Upper lobe of left lung (tissue), 6 donors: ENCODE measurements at regions not wholly inside any gene's neighbourhood (a gene's known extent, or its start where the extent isn't known, plus 50 kb on each side); places are given as distances from the start of the nearest gene placed in this dataset.
"Not testable (repeated sequence)": the region's sequence is repeated elsewhere in the genome, so short reads cannot be mapped to it uniquely, and the experiment has no call there.

ENCODE experiments used
- ATAC-seq, 2 donors: fragments of 200-7000 bp; cut with Tn5 transposase; one replicate each; pipeline ENCODE4 v1.9.1; 2022; ENCODE audit warnings: mild to moderate bottlenecking in 2 of 2, moderate library complexity in 2 of 2; ENCODE audit not compliant: low FRiP score in 2 of 2
- DNase-seq, 2 donors: peaks; one replicate each; pipeline ENCODE4 v3.0.0-alpha.2; 2019 to 2020
- H3K27ac ChIP-seq, 4 donors: fragments of 200-600 bp; sonication (generic); one replicate each; pipeline ENCODE4 v1.5.1; 2016 to 2019
- H3K27me3 ChIP-seq, 4 donors: fragments of 200-600 bp; sonication (generic); one replicate each; pipeline ENCODE4 v1.5.1; 2017 to 2019
- H3K36me3 ChIP-seq, 4 donors: fragments of 200-600 bp; sonication (generic); one replicate each; pipeline ENCODE4 v1.5.1; 2016 to 2019
- H3K4me1 ChIP-seq, 4 donors: fragments of 200-600 bp; sonication (generic); one replicate each; pipeline ENCODE4 v1.5.1; 2018 to 2019
- H3K4me3 ChIP-seq, 4 donors: fragments of 200-600 bp; sonication (generic); one replicate each; pipeline ENCODE4 v1.5.1; 2017 to 2019; ENCODE audit warnings: mild to moderate bottlenecking in 2 of 4, moderate library complexity in 1 of 4
- H3K9me3 ChIP-seq, 4 donors: fragments of 200-600 bp; sonication (generic); one replicate each; pipeline ENCODE4 v1.5.1; 2018 to 2019
- EP300 ChIP-seq, 4 donors: sonication (generic); formaldehyde crosslinking; IDR thresholded peaks; one replicate each; pipeline ENCODE4 v1.5.1; 2017; ENCODE audit warnings: antibody characterized with exemption in 4 of 4, control low read depth in 2 of 4
- POLR2A ChIP-seq, 4 donors: fragments of 450-650 bp; IDR thresholded peaks; one replicate each; pipeline ENCODE4 v1.5.1; 2016 to 2017; ENCODE audit warnings: antibody characterized with exemption in 4 of 4, mild to moderate bottlenecking in 2 of 4
- POLR2AphosphoS5 ChIP-seq, 2 donors: sonication (generic); formaldehyde crosslinking; IDR thresholded peaks; one replicate each; pipeline ENCODE4 v1.5.1; 2017; ENCODE audit warnings: antibody characterized with exemption in 2 of 2
- WGBS, 2 donors: methylation state at CpG; one replicate each; pipeline ENCODE4 v1.1.5; 2017 to 2018; 5-methylcytosine and 5-hydroxymethylcytosine counted together
- TF ChIP-seq, protein P1 (sequence below), 6 experiments: fragments of 450-650 bp in 4 of 6; fragments of 200-600 bp in 2 of 6; sonication (generic) in 2 of 6; IDR thresholded peaks; one replicate each; pipeline ENCODE4 v1.5.1; 2016 to 2019; ENCODE audit warnings: antibody characterized with exemption in 6 of 6
- donor health status: DM: no; HTN: no; CAD: no; lungs with moderate emphysema.
- donor health status: DM: no; HTN: yes; CAD: no; lungs with severe emphysema.

DNA sequence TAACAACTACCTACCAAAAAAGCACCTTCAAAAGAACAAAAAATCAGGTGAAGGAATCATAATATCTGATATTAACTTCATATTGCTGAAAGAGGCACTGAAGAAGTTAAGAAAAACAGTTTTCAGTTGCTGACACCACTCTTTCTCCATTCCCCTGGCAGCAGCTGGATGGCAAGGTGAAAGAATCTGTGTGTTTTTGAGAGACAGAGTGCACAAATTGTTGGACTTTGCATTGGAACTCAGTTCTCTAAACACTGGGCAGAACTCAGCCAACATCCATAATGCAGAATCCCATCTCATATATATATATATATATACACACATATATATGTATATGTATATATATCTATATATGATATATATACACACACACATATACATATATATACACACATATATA is 408.3 kb upstream of the MAGEC2 start:
- H3K4me1 ChIP-seq, result no peaks in the 10 kb centered on the region
- DNase-seq, result no peak
- H3K4me3 ChIP-seq, result no peak overlapping the region
- no peaks in the 10 kb centered on the region for H3K36me3 ChIP-seq
- no peak overlapping the region for H3K27ac ChIP-seq
- no peak for ATAC-seq
- TF ChIP-seq POLR2AphosphoS5 (IDR thresholded peaks at IDR 0.05), result no peak
- no peaks in the 10 kb centered on the region for H3K9me3 ChIP-seq
- no peaks in the 10 kb centered on the region for H3K27me3 ChIP-seq

DNA sequence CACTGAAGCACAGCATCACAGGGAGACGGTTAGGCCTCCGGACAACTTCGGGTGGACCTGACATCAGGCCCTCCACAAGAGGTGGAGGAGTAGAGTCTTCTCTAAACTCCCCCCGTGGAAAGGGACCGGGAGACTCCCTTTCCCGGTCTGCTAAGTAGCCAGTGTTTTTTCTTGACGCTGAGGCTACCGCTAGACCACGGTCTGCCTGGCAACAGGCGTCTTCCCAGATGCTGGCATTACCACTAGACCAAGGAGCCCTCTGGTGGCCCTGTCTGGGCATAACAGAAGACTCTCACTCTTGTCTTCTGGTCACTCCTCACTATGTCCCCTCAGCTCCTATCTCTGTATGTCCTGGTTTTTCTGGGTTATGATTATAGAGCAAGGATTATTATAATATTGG is 401.5 kb upstream of the MAGEC2 start:
- not testable (repeated sequence) for H3K4me3 ChIP-seq, H3K27me3 ChIP-seq, H3K4me1 ChIP-seq, ATAC-seq, H3K36me3 ChIP-seq, H3K27ac ChIP-seq, H3K9me3 ChIP-seq
- DNase-seq, result peak in 1 of 2 donors; percentile 22
- TF ChIP-seq, protein P1, sequence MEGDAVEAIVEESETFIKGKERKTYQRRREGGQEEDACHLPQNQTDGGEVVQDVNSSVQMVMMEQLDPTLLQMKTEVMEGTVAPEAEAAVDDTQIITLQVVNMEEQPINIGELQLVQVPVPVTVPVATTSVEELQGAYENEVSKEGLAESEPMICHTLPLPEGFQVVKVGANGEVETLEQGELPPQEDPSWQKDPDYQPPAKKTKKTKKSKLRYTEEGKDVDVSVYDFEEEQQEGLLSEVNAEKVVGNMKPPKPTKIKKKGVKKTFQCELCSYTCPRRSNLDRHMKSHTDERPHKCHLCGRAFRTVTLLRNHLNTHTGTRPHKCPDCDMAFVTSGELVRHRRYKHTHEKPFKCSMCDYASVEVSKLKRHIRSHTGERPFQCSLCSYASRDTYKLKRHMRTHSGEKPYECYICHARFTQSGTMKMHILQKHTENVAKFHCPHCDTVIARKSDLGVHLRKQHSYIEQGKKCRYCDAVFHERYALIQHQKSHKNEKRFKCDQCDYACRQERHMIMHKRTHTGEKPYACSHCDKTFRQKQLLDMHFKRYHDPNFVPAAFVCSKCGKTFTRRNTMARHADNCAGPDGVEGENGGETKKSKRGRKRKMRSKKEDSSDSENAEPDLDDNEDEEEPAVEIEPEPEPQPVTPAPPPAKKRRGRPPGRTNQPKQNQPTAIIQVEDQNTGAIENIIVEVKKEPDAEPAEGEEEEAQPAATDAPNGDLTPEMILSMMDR (IDR thresholded peaks at IDR 0.05), result peak in 1 of 6 experiments; percentile 18
- 85 to 90% methylated on average over 7 to 10 of the region's 10 CpGs for WGBS, 2 donors

DNA sequence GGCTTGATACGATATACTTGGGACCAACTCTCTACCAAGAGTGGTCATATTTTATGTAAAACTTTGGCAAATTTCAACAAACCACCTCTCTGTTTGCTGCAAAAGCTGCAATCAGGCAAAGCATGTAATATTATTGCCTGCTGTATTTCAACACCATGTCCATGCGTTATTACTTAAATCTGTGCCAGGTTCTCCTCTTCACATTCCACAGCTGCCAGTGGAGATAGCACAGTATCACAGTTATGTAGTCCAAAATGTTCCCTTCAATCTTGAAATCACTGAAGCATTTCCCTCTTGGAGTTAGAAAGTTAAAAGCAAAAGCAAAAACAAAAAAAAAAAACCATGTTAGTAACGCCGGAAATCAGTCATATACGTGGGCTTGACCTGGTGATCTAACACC is 396.7 kb upstream of the MAGEC2 start:
- H3K36me3 ChIP-seq, result no peaks in the 10 kb centered on the region
- H3K27me3 ChIP-seq, result no peaks in the 10 kb centered on the region
- WGBS, 2 donors, result 60 to 76% methylated on average over 5 of the region's 5 CpGs
- TF ChIP-seq POLR2A (IDR thresholded peaks at IDR 0.05) (no peak), EP300 (IDR thresholded peaks at IDR 0.05) (no peak), POLR2AphosphoS5 (IDR thresholded peaks at IDR 0.05) (no peak)
- TF ChIP-seq, protein P1 (IDR thresholded peaks at IDR 0.05), result no peak
- DNase-seq, result no peak
- H3K4me3 ChIP-seq, result no peak overlapping the region
- no peak for ATAC-seq
- no peak overlapping the region for H3K27ac ChIP-seq
- H3K9me3 ChIP-seq, result no peaks in the 10 kb centered on the region
- H3K4me1 ChIP-seq, result no peaks in the 10 kb centered on the region

GRCh38 chrX:142593361-142593862 is 388.3 kb upstream of the MAGEC2 start:
- H3K4me3 ChIP-seq, result no peak overlapping the region
- no peak overlapping the region for H3K27ac ChIP-seq
- no peaks in the 10 kb centered on the region for H3K27me3 ChIP-seq
- no peaks in the 10 kb centered on the region for H3K36me3 ChIP-seq
- DNase-seq (no peak), ATAC-seq (no peak)
- no peaks in the 10 kb centered on the region for H3K9me3 ChIP-seq
- no peaks in the 10 kb centered on the region for H3K4me1 ChIP-seq
- TF ChIP-seq, protein P1 (IDR thresholded peaks at IDR 0.05), result no peak
- TF ChIP-seq EP300 (IDR thresholded peaks at IDR 0.05) (no peak), POLR2A (IDR thresholded peaks at IDR 0.05) (no peak), POLR2AphosphoS5 (IDR thresholded peaks at IDR 0.05) (no peak)
- WGBS, 2 donors, result 88 to 93% methylated on average over 7 of the region's 7 CpGs

DNA sequence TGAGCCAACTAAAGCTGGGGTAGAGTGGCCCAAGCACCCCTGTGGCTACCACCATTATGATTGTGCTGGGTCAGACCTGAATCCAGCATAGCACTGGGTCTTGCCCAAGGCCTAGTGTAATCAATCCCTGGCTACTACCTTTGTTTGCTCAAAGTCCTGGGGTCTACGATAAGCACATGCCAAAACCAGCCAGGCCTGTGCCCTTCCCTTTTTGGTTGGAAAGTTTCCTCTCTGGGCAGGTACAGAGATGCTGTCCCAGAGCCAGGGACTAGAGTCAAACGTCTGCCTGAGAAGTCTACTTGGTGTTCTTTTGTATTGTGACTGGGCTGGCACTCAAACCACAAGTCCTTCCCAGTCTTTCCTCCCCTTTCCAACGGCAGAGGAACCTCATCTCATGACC is 371.5 kb upstream of the MAGEC2 start:
- DNase-seq (no peak), ATAC-seq (no peak)
- H3K27ac ChIP-seq, result no peak overlapping the region
- H3K36me3 ChIP-seq, result no peaks in the 10 kb centered on the region
- WGBS, 2 donors, result 36 to 45% methylated on average over 2 to 3 of the region's 3 CpGs
- TF ChIP-seq EP300 (IDR thresholded peaks at IDR 0.05), result no peak
- no peak for TF ChIP-seq POLR2A (IDR thresholded peaks at IDR 0.05)
- no peak for TF ChIP-seq POLR2AphosphoS5 (IDR thresholded peaks at IDR 0.05)
- TF ChIP-seq, protein P1 (IDR thresholded peaks at IDR 0.05), result no peak
- no peaks in the 10 kb centered on the region for H3K27me3 ChIP-seq
- no peak overlapping the region for H3K4me3 ChIP-seq
- H3K9me3 ChIP-seq, result peaks cover 0 to 11% (median 0%) of the 10 kb centered on the region in 4 donors
- no peaks in the 10 kb centered on the region for H3K4me1 ChIP-seq
